NT2/D1 (cell line): ENCODE measurements at regions not wholly inside any gene's neighbourhood (a gene's known extent, or its start where the extent isn't known, plus 50 kb on each side); places are given as distances from the start of the nearest gene placed in this dataset.

Experiments
- DNase-seq: peaks from one replicate; pipeline ENCODE4 v3.0.0-alpha.2; 2011; ENCODE audit warnings: low read depth, low spot score
- H3K27me3 ChIP-seq: 2 replicates; pipeline ENCODE4 v1.6.0; 2011; ENCODE audit warnings: mild to moderate bottlenecking; ENCODE audit not compliant: insufficient read length, insufficient read depth
- H3K36me3 ChIP-seq: 2 replicates; pipeline ENCODE4 v1.6.1; 2011; ENCODE audit warnings: mild to moderate bottlenecking, low read length, mixed read lengths; ENCODE audit not compliant: insufficient read depth, insufficient read length
- H3K4me1 ChIP-seq: 2 replicates; pipeline ENCODE4 v1.5.1; 2011; ENCODE audit not compliant: insufficient read depth, insufficient read length
- H3K4me3 ChIP-seq: 2 replicates; pipeline ENCODE4 v1.5.1; 2011; ENCODE audit warnings: low read depth; ENCODE audit not compliant: insufficient read length
- H3K9ac ChIP-seq: 2 replicates; pipeline ENCODE4 v1.6.0; 2011; ENCODE audit warnings: low read depth; ENCODE audit not compliant: insufficient read length
- H3K9me3 ChIP-seq: 2 replicates; pipeline ENCODE4 v1.5.1; 2011; ENCODE audit warnings: mild to moderate bottlenecking, low read length; ENCODE audit not compliant: insufficient read depth
- SUZ12 ChIP-seq: IDR thresholded peaks from 2 replicates; pipeline ENCODE4 v1.6.1; 2011; ENCODE audit not compliant: insufficient read length, insufficient read depth; ENCODE audit errors: extremely low read depth
- YY1 ChIP-seq: IDR thresholded peaks from 2 replicates; pipeline ENCODE4 v1.6.1; 2011; ENCODE audit not compliant: insufficient read length, insufficient read depth
- ZNF274 ChIP-seq: IDR thresholded peaks from 2 replicates; pipeline ENCODE4 v1.6.1; 2011; ENCODE audit warnings: mild to moderate bottlenecking, low read depth, low read length

DNA sequence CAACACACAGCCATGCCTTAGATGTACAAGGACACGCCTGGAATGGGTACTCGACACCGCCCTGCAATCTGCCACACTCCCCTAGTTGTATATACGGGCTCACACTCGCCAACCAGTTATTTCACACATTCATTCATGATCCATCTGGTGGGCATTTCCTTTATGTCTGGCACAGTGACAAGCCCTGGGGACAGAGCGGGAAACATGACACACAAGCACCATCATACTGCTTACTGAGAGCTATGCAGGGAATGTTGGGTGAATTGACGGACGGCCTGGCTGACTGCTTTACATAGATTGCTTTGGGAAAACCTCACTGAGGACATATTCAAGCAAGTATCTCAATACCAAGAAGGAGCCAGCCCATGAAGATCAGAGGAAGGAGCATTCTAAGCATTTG is 448.0 kb upstream of the SPRED2 start:
- Histone ChIP-seq H3K9ac (no peak overlapping the region), H3K4me3 (no peak overlapping the region), H3K36me3 (no peaks in the 10 kb centered on the region), H3K27me3 (no peaks in the 10 kb centered on the region), H3K4me1 (no peaks in the 10 kb centered on the region), H3K9me3 (no peaks in the 10 kb centered on the region)
- DNase-seq = no peak
- no peak for TF ChIP-seq SUZ12
- TF ChIP-seq YY1 = no peak
- TF ChIP-seq ZNF274 = no peak

DNA sequence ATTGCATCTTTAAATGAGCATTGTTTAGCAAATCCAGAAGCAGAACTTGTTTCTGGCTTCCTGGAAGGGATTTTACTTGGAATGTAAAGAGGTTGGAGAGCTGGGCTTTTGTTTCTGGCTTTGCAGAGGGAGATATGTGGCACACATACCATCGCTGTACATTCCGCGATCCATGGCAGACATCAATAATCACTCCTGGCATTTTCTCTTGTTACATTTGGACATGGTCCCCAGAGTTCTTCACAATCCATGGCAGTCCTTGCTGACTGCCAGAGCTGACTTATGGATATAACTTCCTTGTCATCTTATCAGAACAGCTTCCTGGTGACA is 445.6 kb upstream of the SPRED2 start:
- Histone ChIP-seq H3K4me3 (no peak overlapping the region), H3K36me3 (no peaks in the 10 kb centered on the region), H3K9me3 (no peaks in the 10 kb centered on the region), H3K4me1 (no peaks in the 10 kb centered on the region), H3K9ac (no peak overlapping the region), H3K27me3 (no peaks in the 10 kb centered on the region)
- no peak for DNase-seq
- TF ChIP-seq ZNF274 = no peak
- no peak for TF ChIP-seq YY1
- no peak for TF ChIP-seq SUZ12

DNA sequence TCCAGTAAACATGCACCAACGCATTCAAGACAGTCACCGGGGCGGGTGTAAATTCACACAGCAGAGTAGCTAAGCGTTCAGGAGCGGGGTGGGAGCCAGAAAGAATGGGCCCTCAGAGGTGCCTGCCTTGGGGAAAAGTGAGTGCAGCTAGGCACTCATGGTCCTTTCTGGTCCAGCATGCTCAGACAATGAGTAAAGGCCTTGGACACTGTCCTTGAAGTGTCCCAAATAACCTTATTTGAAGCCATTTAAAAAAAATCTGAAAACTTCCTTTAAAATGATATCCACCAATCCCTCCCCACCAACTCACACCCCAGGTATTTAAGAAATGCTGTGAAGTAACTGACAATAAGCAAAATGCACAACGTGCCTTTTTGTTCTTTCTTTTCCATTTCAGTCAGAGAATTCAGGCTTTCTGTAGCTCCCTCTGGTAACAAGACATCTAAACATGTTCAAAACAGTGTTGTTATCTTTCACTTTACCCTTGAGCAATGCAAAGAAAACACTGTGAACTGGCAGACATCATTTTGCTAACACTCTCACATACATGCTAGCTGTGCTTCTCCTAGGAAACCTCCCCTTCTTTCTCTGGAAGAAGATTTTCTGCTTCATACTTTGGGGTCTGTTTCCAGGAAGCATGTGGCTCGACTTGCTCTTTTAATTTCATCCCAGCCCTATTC is 445.1 kb upstream of the SPRED2 start:
- no peak for TF ChIP-seq YY1
- TF ChIP-seq ZNF274 = no peak
- no peak for TF ChIP-seq SUZ12
- no peaks in the 10 kb centered on the region for H3K27me3 ChIP-seq
- H3K4me1 ChIP-seq = no peaks in the 10 kb centered on the region
- no peaks in the 10 kb centered on the region for H3K9me3 ChIP-seq
- no peak overlapping the region for H3K4me3 ChIP-seq
- no peaks in the 10 kb centered on the region for H3K36me3 ChIP-seq
- no peak for DNase-seq
- H3K9ac ChIP-seq = no peak overlapping the region

DNA sequence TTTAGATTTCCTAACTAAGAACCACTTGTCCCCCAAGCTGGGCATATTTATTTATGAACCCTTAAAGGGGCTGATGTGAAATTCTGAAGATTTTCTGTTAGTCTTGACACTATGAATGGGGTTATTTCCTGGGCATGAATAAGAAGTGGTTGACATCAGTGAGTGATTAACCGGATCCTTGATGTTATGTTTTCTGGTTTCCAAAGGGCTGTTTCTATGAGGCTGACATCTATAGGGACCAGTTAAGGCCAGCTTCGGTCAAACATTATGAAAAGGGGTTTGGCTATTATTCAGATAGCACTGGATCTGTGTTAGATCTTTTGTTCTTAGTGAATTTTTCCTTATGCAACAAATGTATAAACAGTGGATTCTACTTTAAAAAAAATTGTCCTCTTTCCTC is 443.7 kb upstream of the SPRED2 start:
- no peaks in the 10 kb centered on the region for H3K9me3 ChIP-seq
- H3K9ac ChIP-seq = no peak overlapping the region
- H3K4me1 ChIP-seq = no peaks in the 10 kb centered on the region
- TF ChIP-seq SUZ12 (no peak), ZNF274 (no peak), YY1 (no peak)
- no peak overlapping the region for H3K4me3 ChIP-seq
- H3K36me3 ChIP-seq = no peaks in the 10 kb centered on the region
- DNase-seq = no peak
- H3K27me3 ChIP-seq = no peaks in the 10 kb centered on the region

DNA sequence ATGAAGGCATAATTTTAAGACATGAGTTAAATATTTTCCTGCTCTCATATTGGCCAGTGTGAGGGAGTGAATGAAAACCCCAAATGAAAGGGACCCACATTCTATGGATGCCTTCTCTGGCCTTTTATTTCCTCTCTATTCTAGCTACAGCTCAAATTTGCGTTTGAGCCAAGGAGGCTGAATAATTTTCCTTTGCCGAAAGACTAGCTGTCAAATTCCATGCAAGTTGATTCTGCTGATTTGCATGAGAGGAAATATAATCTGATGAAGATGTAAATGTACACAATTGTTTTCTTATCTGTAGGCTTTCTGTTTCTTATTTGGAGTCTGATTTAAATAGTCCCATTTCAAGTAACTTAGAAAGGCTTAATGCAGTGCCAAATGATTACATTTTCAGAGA is 438.4 kb upstream of the SPRED2 start:
- Histone ChIP-seq H3K9ac (no peak overlapping the region), H3K4me3 (no peak overlapping the region), H3K36me3 (no peaks in the 10 kb centered on the region), H3K4me1 (no peaks in the 10 kb centered on the region), H3K9me3 (no peaks in the 10 kb centered on the region), H3K27me3 (no peaks in the 10 kb centered on the region)
- DNase-seq = no peak
- TF ChIP-seq YY1 (no peak), ZNF274 (no peak), SUZ12 (no peak)

DNA sequence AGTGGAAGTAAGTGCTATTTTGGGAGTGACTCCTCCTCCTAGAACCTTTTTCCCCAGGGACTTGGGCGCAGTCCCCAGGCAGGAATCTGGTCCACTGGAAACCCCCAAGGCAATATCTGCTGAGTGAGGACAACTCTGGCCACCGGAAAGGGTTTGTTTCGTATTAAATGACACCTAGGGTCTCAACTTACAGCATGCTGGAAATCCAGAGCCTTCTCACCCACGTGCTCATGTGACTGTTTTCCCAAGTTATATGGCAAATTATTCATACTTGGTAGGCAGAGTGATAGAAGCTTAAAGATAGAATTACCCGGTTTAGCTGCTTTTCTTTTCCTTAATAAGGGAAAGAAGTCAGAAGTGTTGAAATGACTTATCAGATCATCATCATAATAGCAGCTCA is 436.9 kb upstream of the SPRED2 start:
- Histone ChIP-seq H3K9ac (no peak overlapping the region), H3K36me3 (no peaks in the 10 kb centered on the region), H3K9me3 (no peaks in the 10 kb centered on the region), H3K4me1 (no peaks in the 10 kb centered on the region), H3K27me3 (no peaks in the 10 kb centered on the region), H3K4me3 (no peak overlapping the region)
- no peak for DNase-seq
- TF ChIP-seq YY1 = no peak
- TF ChIP-seq SUZ12 = no peak
- TF ChIP-seq ZNF274 = no peak

DNA sequence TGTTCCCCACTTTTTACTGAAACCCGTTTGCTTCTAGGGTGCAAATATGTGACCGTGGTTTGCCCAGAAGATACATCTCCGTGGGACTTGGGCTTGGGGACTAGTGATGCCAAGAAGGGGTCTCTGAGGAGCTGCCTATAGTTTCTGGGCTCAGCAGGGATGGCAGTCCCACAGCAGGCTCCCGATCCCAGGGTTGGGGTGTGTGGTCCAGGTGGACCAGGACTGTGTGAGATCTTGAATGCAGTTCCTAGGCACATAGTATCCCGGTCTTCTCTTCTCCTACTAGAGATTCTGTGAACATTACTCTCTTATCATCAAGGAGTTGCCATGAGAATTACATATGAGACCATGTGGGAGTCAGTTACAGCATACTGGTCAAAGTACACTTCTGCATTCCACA is 435.8 kb upstream of the SPRED2 start:
- no peak overlapping the region for H3K9ac ChIP-seq
- no peaks in the 10 kb centered on the region for H3K27me3 ChIP-seq
- no peaks in the 10 kb centered on the region for H3K36me3 ChIP-seq
- no peak for DNase-seq
- H3K9me3 ChIP-seq = no peaks in the 10 kb centered on the region
- no peak overlapping the region for H3K4me3 ChIP-seq
- H3K4me1 ChIP-seq = no peaks in the 10 kb centered on the region
- TF ChIP-seq YY1 (no peak), ZNF274 (no peak)
